GM23338 (cell line): ENCODE measurements at regions not wholly inside any gene's neighbourhood (a gene's known extent, or its start where the extent isn't known, plus 50 kb on each side); places are given as distances from the start of the nearest gene placed in this dataset.

Source experiments
- CREB1 ChIP-seq: fragments of 250-450 bp; sonication (Bioruptor Pico); IDR thresholded peaks from 2 replicates; pipeline ENCODE4 v1.5.0; 2020; ENCODE audit warnings: low read depth, mild to moderate bottlenecking, moderate library complexity
- CTCF ChIP-seq, 2 experiments: fragments of 200-600 bp in 1 of 2; sonication (generic) in 1 of 2; conservative IDR thresholded peaks; 2 replicates each; pipeline versions ENCODE4 v1.5.1 to v1.6.1; 2016 to 2017; ENCODE audit warnings: antibody characterized with exemption in 2 of 2, low read depth in 2 of 2, mild to moderate bottlenecking in 2 of 2, moderate library complexity in 1 of 2
- ETS1 ChIP-seq: IDR thresholded peaks from 2 replicates; pipeline ENCODE4 v1.6.1; 2016; ENCODE audit warnings: antibody characterized with exemption
- EZH2 ChIP-seq: fragments of 200-600 bp; sonication (generic); IDR thresholded peaks from one replicate; pipeline ENCODE4 v1.8.0; 2017; ENCODE audit warnings: antibody characterized with exemption, mild to moderate bottlenecking, low read depth; ENCODE audit not compliant: unreplicated experiment
- EZH2phosphoT487 ChIP-seq: fragments of 200-600 bp; sonication (generic); IDR thresholded peaks from one replicate; pipeline ENCODE4 v1.8.1; 2018; ENCODE audit warnings: antibody characterized with exemption; ENCODE audit not compliant: unreplicated experiment
- JUNB ChIP-seq: IDR thresholded peaks from one replicate; pipeline ENCODE4 v1.6.1; 2016; ENCODE audit warnings: antibody characterized with exemption; ENCODE audit not compliant: unreplicated experiment
- POLR2AphosphoS5 ChIP-seq: IDR thresholded peaks from 2 replicates; pipeline ENCODE4 v1.6.1; 2016; ENCODE audit warnings: antibody characterized with exemption, low read depth
- STAT1 ChIP-seq: IDR thresholded peaks from one replicate; pipeline ENCODE4 v1.6.1; 2016; ENCODE audit warnings: antibody characterized with exemption; ENCODE audit not compliant: unreplicated experiment
- ZNF114 ChIP-seq: fragments of 250-450 bp; sonication (Bioruptor Pico); IDR thresholded peaks from 2 replicates; pipeline ENCODE4 v1.5.0; 2020; ENCODE audit warnings: mild to moderate bottlenecking, moderate library complexity
- ZNF462 ChIP-seq: fragments of 250-450 bp; sonication (Bioruptor Pico); IDR thresholded peaks from 2 replicates; pipeline ENCODE4 v1.5.0; 2020; ENCODE audit warnings: mild to moderate bottlenecking, moderate library complexity

GRCh38 chr3:26449996-26450395 is 172.6 kb upstream of the LRRC3B start (continued):
- TF ChIP-seq ZNF462 (CRISPR knock-in tag) (no peak), ZNF114 (CRISPR knock-in tag) (no peak), CREB1 (no peak), ETS1 (no peak), JUNB (no peak), EZH2phosphoT487 (no peak), CTCF (conservative IDR thresholded peaks at IDR 0.05; ENCODE audit: low read depth in 2 of 2) (no peak), STAT1 (no peak), POLR2AphosphoS5 (no peak), EZH2 (no peak)
